HG03432 (cell line): ENCODE measurements at regions not wholly inside any gene's neighbourhood (a gene's known extent, or its start where the extent isn't known, plus 50 kb on each side); places are given as distances from the start of the nearest gene placed in this dataset.
"Not testable (repeated sequence)": the region's sequence is repeated elsewhere in the genome, so short reads cannot be mapped to it uniquely, and the experiment has no call there.

ENCODE experiments used
- ATAC-seq: cut with Tn5 transposase; IDR thresholded peaks from one replicate; pipeline ENCODE4 v1.9.1; 2021; ENCODE audit warnings: mild to moderate bottlenecking, moderate library complexity; ENCODE audit not compliant: unreplicated experiment

DNA sequence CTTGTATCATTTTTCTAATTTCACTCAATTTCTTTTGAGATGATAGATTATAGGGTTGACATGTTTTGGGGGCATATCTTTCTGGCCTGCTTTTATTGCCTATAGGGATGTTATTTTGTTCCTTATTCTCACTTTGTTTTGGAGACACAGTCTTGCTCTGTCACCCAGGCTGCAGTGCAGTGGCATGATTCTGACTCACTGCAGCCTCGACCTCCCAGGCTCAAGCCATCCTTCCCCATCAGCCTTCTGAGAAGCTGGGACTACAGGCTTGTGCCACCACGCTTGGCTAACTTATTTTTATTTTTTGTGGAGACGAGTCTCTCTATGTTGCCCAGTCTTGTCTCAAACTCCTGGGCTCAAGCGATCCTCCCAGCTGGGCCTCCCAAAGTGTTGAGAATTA is 72.8 kb upstream of the FAN1 start:
- no peak for ATAC-seq

DNA sequence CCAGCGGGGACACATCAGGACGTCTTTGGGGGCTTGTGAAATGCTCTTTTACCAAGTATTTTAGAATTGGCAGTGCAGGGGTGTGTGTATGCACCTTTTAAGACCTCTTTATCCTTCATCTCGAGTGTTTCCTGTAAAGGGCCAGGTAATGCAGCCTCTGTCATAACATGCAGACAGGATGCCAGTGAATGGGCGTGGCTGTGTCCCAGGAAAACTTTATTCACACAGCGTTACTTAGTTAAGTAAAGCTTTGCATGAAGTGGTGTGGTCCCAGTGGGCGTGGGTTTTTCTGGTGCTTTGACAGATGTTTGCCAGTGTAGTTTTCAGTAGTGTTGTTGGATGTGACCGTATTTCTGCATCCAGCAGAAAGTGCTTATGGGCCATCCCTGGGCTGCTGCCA is 70.3 kb upstream of the FAN1 start:
- ATAC-seq = not testable (repeated sequence)

DNA sequence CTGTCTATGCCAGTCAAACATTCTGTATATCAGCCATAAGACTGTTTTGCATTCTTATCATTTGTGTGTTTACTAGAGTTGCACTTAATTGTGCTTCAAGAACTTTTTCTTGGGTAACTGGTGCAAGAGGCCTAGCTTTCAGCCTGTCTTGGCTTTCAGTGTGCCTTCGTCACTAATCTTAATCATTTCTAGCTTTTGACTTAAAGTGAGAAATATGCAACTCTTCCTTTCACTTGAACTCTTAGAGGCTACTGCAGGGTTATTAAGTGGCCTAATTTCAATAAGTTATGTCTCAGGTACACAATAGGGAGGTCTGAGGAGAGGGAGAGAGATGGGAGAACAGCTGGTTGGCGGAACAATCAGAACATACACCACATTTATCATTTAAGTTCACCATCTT is 62.1 kb upstream of the FAN1 start:
- not testable (repeated sequence) for ATAC-seq

DNA sequence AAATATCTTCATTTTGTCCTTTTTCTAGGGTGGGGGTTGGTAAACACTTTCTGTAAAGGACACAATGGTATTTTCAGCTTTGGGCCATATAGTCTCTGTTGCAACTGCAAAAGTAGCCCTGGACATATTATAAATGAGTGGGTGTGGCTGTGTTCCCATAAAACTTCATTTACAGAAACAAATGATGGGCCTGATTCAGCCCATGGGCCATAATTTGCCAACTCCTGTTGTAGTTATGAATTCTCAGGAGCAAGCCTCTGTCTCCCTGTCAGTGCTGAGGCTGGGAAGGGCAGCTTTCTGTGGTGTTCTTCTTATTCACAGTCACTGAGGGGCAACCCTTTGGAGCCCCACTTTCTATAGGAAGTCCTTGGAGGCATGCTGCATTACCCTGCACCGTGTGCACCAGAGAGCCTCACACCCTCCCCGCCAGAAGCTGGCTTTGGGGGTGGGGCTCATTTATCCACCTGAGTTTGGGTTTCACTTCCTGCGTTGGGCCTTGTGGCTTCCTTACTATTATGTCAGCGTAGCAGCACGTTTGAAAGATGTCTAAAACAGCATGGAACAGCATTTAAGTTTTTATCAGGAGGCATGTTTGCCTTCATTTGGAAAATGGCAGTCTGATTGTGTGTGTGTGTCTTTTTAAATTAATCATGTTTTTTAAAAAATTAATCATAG is 60.8 kb upstream of the FAN1 start:
- peak; percentile 84 for ATAC-seq

DNA sequence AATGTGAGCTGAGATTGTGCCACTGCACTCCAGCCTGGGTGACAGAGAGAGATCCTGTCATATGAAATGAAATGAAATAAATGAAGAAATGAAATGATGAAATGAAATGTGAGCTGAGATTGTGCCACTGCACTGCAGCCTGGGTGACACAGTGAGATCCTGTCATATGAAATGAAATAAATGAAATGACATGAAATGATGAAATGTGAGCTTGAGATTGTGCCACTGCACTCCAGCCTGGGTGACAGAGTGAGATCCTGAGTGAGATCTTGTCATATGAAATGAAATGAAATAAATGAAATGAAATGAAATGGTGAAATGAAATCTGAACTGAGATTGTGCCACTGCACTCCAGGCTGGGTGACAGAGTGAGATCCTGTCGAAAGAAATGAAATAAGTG is 58.2 kb upstream of the FAN1 start:
- not testable (repeated sequence) for ATAC-seq
